ENCODE measurements at regions not wholly inside any gene's neighbourhood (a gene's known extent, or its start where the extent isn't known, plus 50 kb on each side); places are given as distances from the start of the nearest gene placed in this dataset.
"Not testable (repeated sequence)": the region's sequence is repeated elsewhere in the genome, so short reads cannot be mapped to it uniquely, and the experiment has no call there.

GRCh38 chr7:46932306-46932675, 649.6 kb downstream of the TNS3 start:
- no peak for DNase-seq

- no peak for DNase-seq
These were observed 651.5 kb downstream of the TNS3 start for GRCh38 chr7:46930366-46930765.

- no peak for DNase-seq
These were observed 652.6 kb downstream of the TNS3 start for GRCh38 chr7:46929359-46929758.

- no peak for DNase-seq
These were observed 653.2 kb downstream of the TNS3 start for GRCh38 chr7:46928719-46929118.

GRCh38 chr7:46927131-46927810, 654.6 kb downstream of the TNS3 start:
- DNase-seq = no peak

- DNase-seq = no peak
These were observed 665.3 kb downstream of the TNS3 start for GRCh38 chr7:46916581-46916980.

GRCh38 chr7:46912692-46913091, 669.2 kb downstream of the TNS3 start:
- DNase-seq = no peak

GRCh38 chr7:46909601-46910051, 672.3 kb downstream of the TNS3 start:
- DNase-seq = no peak

- DNase-seq = no peak
These were observed 673.1 kb downstream of the TNS3 start for GRCh38 chr7:46908770-46909169.

- DNase-seq = not testable (repeated sequence)
These were observed 677.4 kb downstream of the TNS3 start for GRCh38 chr7:46904523-46904922.

GRCh38 chr7:46902463-46902862, 679.4 kb downstream of the TNS3 start:
- DNase-seq = no peak

- DNase-seq = no peak
These were observed 681.3 kb downstream of the TNS3 start for GRCh38 chr7:46900312-46901263.

GRCh38 chr7:46897381-46897780, 684.5 kb downstream of the TNS3 start:
- no peak for DNase-seq

- DNase-seq = no peak
These were observed 695.1 kb downstream of the TNS3 start for GRCh38 chr7:46886669-46887374.

GRCh38 chr7:46885167-46885566, 696.7 kb downstream of the TNS3 start:
- no peak for DNase-seq

GRCh38 chr7:46881507-46882127, 700.3 kb downstream of the TNS3 start:
- no peak for DNase-seq

- no peak for DNase-seq
These were observed 701.3 kb downstream of the TNS3 start for GRCh38 chr7:46880508-46881196.

- no peak for DNase-seq
These were observed 702.1 kb downstream of the TNS3 start for GRCh38 chr7:46879783-46880182.

GRCh38 chr7:46871516-46871915, 710.4 kb downstream of the TNS3 start:
- DNase-seq = no peak

- no peak for DNase-seq
These were observed 717.2 kb downstream of the TNS3 start for GRCh38 chr7:46864716-46865115.

GRCh38 chr7:46859963-46860475, 721.9 kb downstream of the TNS3 start:
- no peak for DNase-seq

GRCh38 chr7:46855851-46856250, 726.1 kb downstream of the TNS3 start:
- DNase-seq = no peak
